HL-60 (cell line): ENCODE measurements at regions not wholly inside any gene's neighbourhood (a gene's known extent, or its start where the extent isn't known, plus 50 kb on each side); places are given as distances from the start of the nearest gene placed in this dataset.

Experiments
- DNase-seq, 2 experiments: peaks; one replicate each; pipeline ENCODE4 v3.0.0-alpha.2; 2010 to 2020; ENCODE audit warnings: low read depth in 1 of 2, low spot score in 1 of 2
- H3K27ac ChIP-seq: fragments of 250-450 bp; sonication (Bioruptor Pico); replicated peaks from 2 replicates; pipeline ENCODE4 v1.5.1; 2020; ENCODE audit warnings: mild to moderate bottlenecking, moderate library complexity
- H3K27me3 ChIP-seq: fragments of 250-450 bp; sonication (Bioruptor Pico); 2 replicates; pipeline ENCODE4 v1.5.1; 2021; ENCODE audit warnings: mild to moderate bottlenecking, moderate library complexity; ENCODE audit not compliant: insufficient read depth, poor library complexity, severe bottlenecking
- H3K4me3 ChIP-seq: replicated peaks from 2 replicates; pipeline ENCODE4 v1.5.1; 2011; ENCODE audit warnings: mild to moderate bottlenecking, control low read depth, low read length; ENCODE audit not compliant: insufficient read depth
- GABPA ChIP-seq: IDR thresholded peaks from 2 replicates; pipeline ENCODE4 v1.6.1; 2012; ENCODE audit warnings: low read depth
- POLR2AphosphoS5 ChIP-seq: IDR thresholded peaks from 2 replicates; pipeline ENCODE4 v1.6.1; 2012; ENCODE audit warnings: low read depth
- REST ChIP-seq: IDR thresholded peaks from 2 replicates; pipeline ENCODE4 v1.6.1; 2012; ENCODE audit warnings: low read depth; ENCODE audit not compliant: insufficient replicate concordance
- SPI1 ChIP-seq: IDR thresholded peaks from 2 replicates; pipeline ENCODE4 v1.6.1; 2012; ENCODE audit warnings: low read depth, mild to moderate bottlenecking, borderline replicate concordance
- TF ChIP-seq, protein P1 (sequence below): IDR thresholded peaks from one replicate; pipeline ENCODE4 v1.5.1; 2011; ENCODE audit warnings: low read length, control low read depth, inconsistent platforms; ENCODE audit not compliant: insufficient read depth

DNA sequence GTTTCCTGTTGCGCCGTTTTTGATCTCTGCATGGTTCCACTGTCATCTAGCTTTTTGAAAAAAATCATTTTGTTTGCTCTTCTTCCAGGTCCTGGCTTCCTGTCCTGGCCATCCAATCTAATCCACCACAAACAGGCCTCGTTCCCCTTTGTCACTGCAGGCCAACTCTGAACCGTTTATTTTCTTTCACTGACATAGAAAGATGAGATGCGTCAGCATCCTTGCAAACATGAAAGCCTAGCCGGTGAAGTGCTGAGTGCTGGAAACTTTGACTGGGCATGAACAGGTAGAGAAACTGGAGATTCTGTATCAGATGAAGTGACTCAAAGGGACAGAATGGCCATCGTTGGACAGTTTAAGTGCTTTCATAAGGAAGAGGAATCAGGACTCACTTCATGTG, 1247.8 kb downstream of the TYW1 start:
- Histone ChIP-seq H3K27me3 (no peaks in the 10 kb centered on the region), H3K27ac (no peak overlapping the region), H3K4me3 (no peak overlapping the region)
- TF ChIP-seq GABPA (no peak), REST (no peak), SPI1 (no peak), POLR2AphosphoS5 (no peak)
- TF ChIP-seq, protein P1, sequence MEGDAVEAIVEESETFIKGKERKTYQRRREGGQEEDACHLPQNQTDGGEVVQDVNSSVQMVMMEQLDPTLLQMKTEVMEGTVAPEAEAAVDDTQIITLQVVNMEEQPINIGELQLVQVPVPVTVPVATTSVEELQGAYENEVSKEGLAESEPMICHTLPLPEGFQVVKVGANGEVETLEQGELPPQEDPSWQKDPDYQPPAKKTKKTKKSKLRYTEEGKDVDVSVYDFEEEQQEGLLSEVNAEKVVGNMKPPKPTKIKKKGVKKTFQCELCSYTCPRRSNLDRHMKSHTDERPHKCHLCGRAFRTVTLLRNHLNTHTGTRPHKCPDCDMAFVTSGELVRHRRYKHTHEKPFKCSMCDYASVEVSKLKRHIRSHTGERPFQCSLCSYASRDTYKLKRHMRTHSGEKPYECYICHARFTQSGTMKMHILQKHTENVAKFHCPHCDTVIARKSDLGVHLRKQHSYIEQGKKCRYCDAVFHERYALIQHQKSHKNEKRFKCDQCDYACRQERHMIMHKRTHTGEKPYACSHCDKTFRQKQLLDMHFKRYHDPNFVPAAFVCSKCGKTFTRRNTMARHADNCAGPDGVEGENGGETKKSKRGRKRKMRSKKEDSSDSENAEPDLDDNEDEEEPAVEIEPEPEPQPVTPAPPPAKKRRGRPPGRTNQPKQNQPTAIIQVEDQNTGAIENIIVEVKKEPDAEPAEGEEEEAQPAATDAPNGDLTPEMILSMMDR = no peak
- DNase-seq = no peak

DNA sequence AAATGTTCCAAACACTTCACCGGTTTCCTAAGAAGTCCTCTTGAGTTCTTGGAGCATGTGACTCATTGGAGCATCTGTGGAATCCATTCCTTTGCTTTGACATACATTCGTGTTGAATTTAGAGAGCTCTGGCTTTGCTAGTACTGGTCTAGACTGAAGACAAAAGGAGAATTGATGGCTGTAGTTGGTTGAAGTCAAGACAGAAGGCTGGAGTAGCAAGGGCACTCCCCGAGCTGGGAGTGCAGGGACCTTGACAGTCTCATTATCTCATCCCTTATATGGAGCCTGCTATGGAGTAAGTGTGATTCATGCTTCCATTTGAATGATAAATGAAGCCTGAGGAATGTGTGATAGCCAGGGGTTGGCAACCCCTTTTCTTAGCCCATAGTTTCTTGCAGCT, 1249.1 kb downstream of the TYW1 start:
- TF ChIP-seq, protein P1 = no peak
- TF ChIP-seq POLR2AphosphoS5 = no peak
- no peak for TF ChIP-seq GABPA
- no peak for TF ChIP-seq SPI1
- no peak for TF ChIP-seq REST
- Histone ChIP-seq H3K27me3 (no peaks in the 10 kb centered on the region), H3K4me3 (no peak overlapping the region), H3K27ac (no peak overlapping the region)
- no peak for DNase-seq

DNA sequence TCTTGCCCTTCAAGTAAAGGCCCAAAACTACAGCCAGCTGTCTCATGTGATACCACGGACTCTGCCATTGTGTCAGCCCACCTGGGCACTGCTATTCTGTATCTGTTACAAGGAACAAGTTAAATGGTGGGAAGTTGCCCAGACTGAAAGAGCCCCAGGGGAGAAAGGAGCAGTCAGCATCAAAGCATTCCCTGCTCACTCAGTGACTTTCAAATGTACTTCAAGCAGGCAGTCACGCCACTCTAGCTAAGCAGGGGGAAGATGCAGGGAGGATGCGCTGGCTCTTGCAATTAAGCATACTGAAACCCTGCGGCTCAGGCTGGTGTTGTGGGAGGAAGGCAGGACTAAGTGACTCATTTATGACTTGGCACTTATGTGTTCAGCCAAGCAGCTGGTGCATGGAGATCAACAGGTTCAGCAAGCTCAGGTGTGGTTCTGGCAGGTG, 1249.6 kb downstream of the TYW1 start:
- Histone ChIP-seq H3K27me3 (no peaks in the 10 kb centered on the region), H3K4me3 (no peak overlapping the region), H3K27ac (no peak overlapping the region)
- DNase-seq = no peak
- TF ChIP-seq GABPA (no peak), SPI1 (no peak), REST (no peak), POLR2AphosphoS5 (no peak)
- TF ChIP-seq, protein P1 = no peak
